ENCODE measurements at regions not wholly inside any gene's neighbourhood (a gene's known extent, or its start where the extent isn't known, plus 50 kb on each side); places are given as distances from the start of the nearest gene placed in this dataset.

GRCh38 chr5:58281189-58281588, 178.7 kb downstream of the PLK2 start:
- Histone ChIP-seq H3K79me2 (ENCODE audit: low read depth) (no peaks in the 10 kb centered on the region), H2AFZ (replicated peaks) (no peak overlapping the region), H3K27me3 (no peaks in the 10 kb centered on the region), H3K4me3 (no peak overlapping the region), H3F3A (ENCODE audit: low read depth) (no peaks in the 10 kb centered on the region), H4K20me1 (ENCODE audit: low read depth) (no peaks in the 10 kb centered on the region), H3K4me1 (no peaks in the 10 kb centered on the region), H3K9me3 (ENCODE audit: low read depth) (no peaks in the 10 kb centered on the region), H3K9ac (no peak overlapping the region), H3K4me2 (no peak overlapping the region), H3K36me3 (no peaks in the 10 kb centered on the region), H3K27ac (no peak overlapping the region)
- no peak overlapping the region for H3K4me3 Mint-ChIP-seq
- DNase-seq (ENCODE audit: low spot score), result no peak
- no peaks in the 10 kb centered on the region for H3K36me3 Mint-ChIP-seq
- peaks cover 6% of the 10 kb centered on the region for H3K4me1 Mint-ChIP-seq
- H3K9me3 Mint-ChIP-seq, result peaks cover 2% of the 10 kb centered on the region
- no peaks in the 10 kb centered on the region for H3K27me3 Mint-ChIP-seq (ENCODE audit: insufficient read depth, low read depth)
- TF ChIP-seq EZH2phosphoT487 (IDR thresholded peaks at IDR 0.05) (no peak), EZH2 (IDR thresholded peaks at IDR 0.05) (no peak), CTCF (IDR thresholded peaks at IDR 0.05) (no peak)
- H3K27ac Mint-ChIP-seq, result no peak overlapping the region

GRCh38 chr5:58279259-58279658, 180.6 kb downstream of the PLK2 start:
- no peak for DNase-seq (ENCODE audit: low spot score)
- Histone ChIP-seq H2AFZ (replicated peaks) (no peak overlapping the region), H3K9ac (no peak overlapping the region), H3K36me3 (no peaks in the 10 kb centered on the region), H3K4me3 (no peak overlapping the region), H3K4me1 (no peaks in the 10 kb centered on the region), H3K79me2 (ENCODE audit: low read depth) (no peaks in the 10 kb centered on the region), H3K27ac (no peak overlapping the region), H3K27me3 (no peaks in the 10 kb centered on the region), H3F3A (ENCODE audit: low read depth) (no peaks in the 10 kb centered on the region), H3K9me3 (ENCODE audit: low read depth) (no peaks in the 10 kb centered on the region), H4K20me1 (ENCODE audit: low read depth) (no peaks in the 10 kb centered on the region), H3K4me2 (no peak overlapping the region)
- Mint-ChIP-seq H3K4me1 (no peaks in the 10 kb centered on the region), H3K4me3 (no peak overlapping the region), H3K27ac (no peak overlapping the region), H3K27me3 (ENCODE audit: insufficient read depth, low read depth) (no peaks in the 10 kb centered on the region), H3K9me3 (no peaks in the 10 kb centered on the region), H3K36me3 (no peaks in the 10 kb centered on the region)
- no peak for TF ChIP-seq EZH2 (IDR thresholded peaks at IDR 0.05)
- no peak for TF ChIP-seq EZH2phosphoT487 (IDR thresholded peaks at IDR 0.05)
- TF ChIP-seq CTCF (IDR thresholded peaks at IDR 0.05), result no peak

GRCh38 chr5:58276431-58276830, 183.5 kb downstream of the PLK2 start:
- Histone ChIP-seq H3K4me1 (no peaks in the 10 kb centered on the region), H4K20me1 (ENCODE audit: low read depth) (no peaks in the 10 kb centered on the region), H3K9me3 (ENCODE audit: low read depth) (no peaks in the 10 kb centered on the region), H3K4me2 (no peak overlapping the region), H3K79me2 (ENCODE audit: low read depth) (no peaks in the 10 kb centered on the region), H2AFZ (replicated peaks) (no peak overlapping the region), H3K27ac (no peak overlapping the region), H3K9ac (no peak overlapping the region), H3K4me3 (no peak overlapping the region), H3F3A (ENCODE audit: low read depth) (no peaks in the 10 kb centered on the region), H3K36me3 (no peaks in the 10 kb centered on the region), H3K27me3 (no peaks in the 10 kb centered on the region)
- DNase-seq (ENCODE audit: low spot score), result no peak
- Mint-ChIP-seq H3K4me1 (no peaks in the 10 kb centered on the region), H3K36me3 (no peaks in the 10 kb centered on the region), H3K4me3 (no peak overlapping the region), H3K27ac (no peak overlapping the region), H3K27me3 (ENCODE audit: insufficient read depth, low read depth) (no peaks in the 10 kb centered on the region), H3K9me3 (no peaks in the 10 kb centered on the region)
- TF ChIP-seq CTCF (IDR thresholded peaks at IDR 0.05), result no peak
- no peak for TF ChIP-seq EZH2phosphoT487 (IDR thresholded peaks at IDR 0.05)
- TF ChIP-seq EZH2 (IDR thresholded peaks at IDR 0.05), result no peak

GRCh38 chr5:58275516-58275915, 184.4 kb downstream of the PLK2 start:
- Histone ChIP-seq H3K27me3 (no peaks in the 10 kb centered on the region), H2AFZ (replicated peaks) (no peak overlapping the region), H3K27ac (no peak overlapping the region), H3K4me1 (no peaks in the 10 kb centered on the region), H3K4me3 (no peak overlapping the region), H4K20me1 (ENCODE audit: low read depth) (no peaks in the 10 kb centered on the region), H3K36me3 (no peaks in the 10 kb centered on the region), H3K4me2 (no peak overlapping the region), H3K9me3 (ENCODE audit: low read depth) (no peaks in the 10 kb centered on the region), H3F3A (ENCODE audit: low read depth) (no peaks in the 10 kb centered on the region), H3K79me2 (ENCODE audit: low read depth) (no peaks in the 10 kb centered on the region), H3K9ac (no peak overlapping the region)
- H3K4me1 Mint-ChIP-seq, result no peaks in the 10 kb centered on the region
- no peaks in the 10 kb centered on the region for H3K36me3 Mint-ChIP-seq
- H3K4me3 Mint-ChIP-seq, result no peak overlapping the region
- no peak overlapping the region for H3K27ac Mint-ChIP-seq
- DNase-seq (ENCODE audit: low spot score), result no peak
- no peaks in the 10 kb centered on the region for H3K27me3 Mint-ChIP-seq (ENCODE audit: insufficient read depth, low read depth)
- no peak for TF ChIP-seq EZH2phosphoT487 (IDR thresholded peaks at IDR 0.05)
- no peak for TF ChIP-seq CTCF (IDR thresholded peaks at IDR 0.05)
- TF ChIP-seq EZH2 (IDR thresholded peaks at IDR 0.05), result no peak
- H3K9me3 Mint-ChIP-seq, result no peaks in the 10 kb centered on the region
